GM18502 (cell line): ENCODE measurements at regions not wholly inside any gene's neighbourhood (a gene's known extent, or its start where the extent isn't known, plus 50 kb on each side); places are given as distances from the start of the nearest gene placed in this dataset.
"Not testable (repeated sequence)": the region's sequence is repeated elsewhere in the genome, so short reads cannot be mapped to it uniquely, and the experiment has no call there.

ENCODE experiments used
- ATAC-seq: cut with Tn5 transposase; IDR thresholded peaks from one replicate; pipeline ENCODE4 v1.9.1; 2021; ENCODE audit warnings: mild to moderate bottlenecking; ENCODE audit not compliant: unreplicated experiment, poor library complexity

DNA sequence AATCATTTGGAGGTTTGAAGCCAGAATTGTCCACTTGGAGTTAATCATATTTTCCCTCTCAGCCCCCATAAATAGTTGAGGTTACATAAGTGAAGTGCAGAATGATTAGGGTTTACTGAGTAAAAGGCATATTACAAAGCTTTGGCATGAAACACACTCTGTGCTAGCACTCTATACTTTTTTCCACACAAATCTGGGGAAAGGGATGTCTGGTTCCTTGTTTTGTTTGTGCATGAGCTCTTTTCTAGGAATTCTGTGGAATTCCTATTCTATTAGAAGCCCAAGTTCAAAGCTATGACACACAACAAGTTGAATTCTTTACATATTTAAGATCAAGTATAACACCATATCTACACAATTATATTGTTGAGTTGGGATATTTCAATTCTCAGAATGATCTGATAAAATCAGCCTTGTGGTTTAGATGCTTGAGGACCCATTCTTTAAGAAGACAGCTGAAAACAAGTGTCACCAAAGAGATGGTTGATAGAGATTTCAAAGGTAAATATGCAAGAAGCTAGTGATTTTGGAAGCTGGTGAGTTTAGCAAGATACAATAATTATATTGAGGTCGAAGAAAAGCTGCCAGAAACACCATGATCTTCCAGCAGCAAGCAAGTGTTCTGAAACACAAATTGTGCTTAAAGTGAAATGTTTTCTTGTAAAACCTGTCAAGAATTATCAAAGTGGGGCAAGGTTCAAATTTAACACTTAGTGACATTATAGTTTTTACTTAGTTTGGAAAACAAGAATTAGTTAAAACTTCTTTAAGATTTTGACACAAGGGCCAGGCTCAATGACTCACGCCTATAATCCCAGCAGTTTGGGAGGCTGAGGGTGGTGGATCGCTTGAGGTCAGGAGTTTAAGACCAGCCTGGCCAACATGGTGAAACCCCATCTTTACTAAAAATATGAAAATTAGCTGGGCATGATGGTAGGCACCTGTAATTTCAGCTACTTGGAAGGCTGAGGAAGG is 122.6 kb downstream of the INHBA start:
- no peak for ATAC-seq

DNA sequence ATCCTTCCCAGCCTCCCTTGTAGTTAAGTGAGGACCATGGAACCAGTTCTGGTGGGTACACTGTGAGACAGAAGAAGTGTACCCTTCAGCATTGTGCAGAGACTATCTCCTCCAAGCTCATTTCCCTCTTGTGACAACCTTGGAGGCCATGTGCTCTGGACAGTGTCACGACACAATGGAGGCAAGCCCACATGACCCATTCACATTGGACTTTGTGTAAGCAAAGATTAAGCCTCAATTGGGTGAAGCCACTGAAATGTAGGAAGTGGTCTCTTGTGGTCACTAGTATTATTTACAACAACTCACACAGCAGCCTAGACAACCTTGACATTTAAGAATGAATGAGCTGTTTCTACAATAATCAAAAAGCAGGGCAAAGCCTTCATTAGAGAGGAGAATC is 124.2 kb downstream of the INHBA start:
- no peak for ATAC-seq

DNA sequence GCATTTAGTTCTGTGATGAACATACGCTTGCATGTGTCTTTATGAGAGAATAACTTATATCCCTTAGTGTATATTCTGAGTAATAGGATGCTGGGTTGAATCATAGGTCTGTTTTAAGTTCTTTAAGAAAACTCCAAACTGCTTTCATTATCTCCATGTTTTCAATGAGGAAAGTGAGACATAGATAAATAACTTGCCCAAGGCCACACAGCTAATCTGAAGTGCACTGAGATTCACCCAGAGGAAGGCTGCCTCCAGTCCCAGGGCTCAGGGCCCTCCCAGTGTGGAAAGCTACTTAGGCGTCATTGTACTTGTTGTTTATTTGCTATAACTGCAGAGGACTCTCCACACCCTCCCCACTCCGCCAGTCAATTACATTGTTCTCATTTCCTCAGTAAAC is 126.7 kb downstream of the INHBA start:
- ATAC-seq: no peak

DNA sequence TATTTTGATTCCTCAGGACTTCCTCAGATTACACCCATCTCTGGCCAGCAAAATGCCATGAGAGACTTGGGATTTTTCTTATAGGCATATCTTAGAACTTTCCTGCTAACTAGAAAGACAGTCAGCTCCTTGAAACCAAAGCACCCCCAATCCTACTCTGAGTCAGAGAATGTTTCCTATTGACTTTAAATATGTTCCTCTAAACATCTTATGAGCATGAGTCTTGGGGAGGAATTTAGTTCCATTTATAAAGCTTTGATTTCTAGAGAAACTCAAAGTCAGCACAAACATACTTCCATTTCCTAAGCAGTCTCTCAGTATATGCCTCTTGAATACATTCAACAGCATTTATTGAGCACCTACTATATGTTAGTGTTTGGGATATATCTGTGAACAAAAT is 128.5 kb downstream of the INHBA start:
- ATAC-seq: no peak

DNA sequence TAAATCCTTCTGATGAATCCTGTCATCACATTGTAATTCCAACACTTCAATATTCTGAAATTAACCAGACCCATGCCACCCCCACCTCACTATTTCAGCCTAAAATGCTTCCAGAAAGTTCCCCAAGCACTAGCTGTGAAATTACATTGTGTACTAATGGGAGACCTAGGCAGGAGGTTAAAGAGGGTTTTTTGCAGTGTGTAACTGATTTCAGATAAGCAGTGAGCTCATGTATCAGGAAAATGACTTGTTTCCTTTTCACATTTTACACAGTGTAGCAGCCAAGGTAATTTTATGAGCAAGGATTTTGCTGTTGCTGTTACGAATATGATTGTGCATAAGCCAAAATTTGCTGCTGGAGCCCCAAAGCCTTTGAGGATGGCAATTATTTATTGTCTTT is 129.0 kb downstream of the INHBA start:
- no peak for ATAC-seq

DNA sequence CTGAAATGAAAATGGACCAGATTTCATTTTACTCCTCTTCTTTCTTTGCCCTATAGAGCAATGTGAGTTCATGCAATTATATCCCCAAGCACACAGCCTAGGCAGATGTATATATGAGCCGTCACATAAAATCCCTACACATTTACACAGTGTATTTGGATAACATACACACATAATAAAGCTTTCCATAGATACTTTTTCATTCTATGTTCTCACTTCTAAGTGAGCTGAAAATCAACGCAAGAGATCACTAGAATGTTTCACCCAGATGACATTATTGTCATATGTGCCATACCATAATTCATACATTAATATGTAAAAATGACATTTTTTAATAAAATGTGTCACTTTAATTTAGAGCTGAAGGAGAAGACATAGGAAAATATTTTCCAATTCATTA is 129.4 kb downstream of the INHBA start:
- ATAC-seq: no peak

DNA sequence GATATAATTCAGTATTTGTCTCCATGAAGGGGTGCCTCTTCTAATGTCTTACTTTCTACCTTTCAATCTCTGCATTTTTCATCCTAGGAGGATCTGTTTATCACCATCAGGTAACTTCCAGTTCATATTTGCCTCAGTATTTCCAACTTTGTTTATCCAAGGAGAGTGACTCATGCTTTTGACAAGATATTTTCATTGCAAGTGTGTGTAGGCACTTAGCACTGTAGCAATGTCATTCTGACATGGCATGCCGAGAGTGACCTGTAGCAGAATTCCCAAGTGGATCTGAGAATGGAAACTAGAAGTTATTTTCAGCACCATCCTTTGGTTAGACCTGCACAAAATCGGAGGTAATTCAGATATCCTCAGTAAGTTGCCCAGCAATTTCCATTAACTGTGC is 129.9 kb downstream of the INHBA start:
- ATAC-seq: no peak

DNA sequence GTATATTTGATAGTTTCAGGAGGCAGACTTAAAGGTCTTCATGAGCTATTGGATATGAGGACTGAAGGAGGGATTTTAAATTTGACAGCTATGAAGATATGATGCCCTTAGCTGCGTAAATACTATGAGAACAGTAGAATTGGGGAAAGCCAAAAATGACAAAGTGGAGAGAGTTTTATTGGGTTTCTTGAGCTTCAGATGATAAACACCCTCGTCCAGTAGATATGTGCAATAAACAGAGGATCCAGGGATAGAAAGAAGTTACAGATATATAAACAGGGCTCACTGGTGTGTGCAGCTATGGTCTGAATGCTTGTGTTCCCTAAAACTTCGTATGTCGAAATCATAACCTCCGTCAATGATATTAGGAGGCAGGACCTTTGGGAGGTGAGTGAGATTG is 131.3 kb downstream of the INHBA start:
- no peak for ATAC-seq

DNA sequence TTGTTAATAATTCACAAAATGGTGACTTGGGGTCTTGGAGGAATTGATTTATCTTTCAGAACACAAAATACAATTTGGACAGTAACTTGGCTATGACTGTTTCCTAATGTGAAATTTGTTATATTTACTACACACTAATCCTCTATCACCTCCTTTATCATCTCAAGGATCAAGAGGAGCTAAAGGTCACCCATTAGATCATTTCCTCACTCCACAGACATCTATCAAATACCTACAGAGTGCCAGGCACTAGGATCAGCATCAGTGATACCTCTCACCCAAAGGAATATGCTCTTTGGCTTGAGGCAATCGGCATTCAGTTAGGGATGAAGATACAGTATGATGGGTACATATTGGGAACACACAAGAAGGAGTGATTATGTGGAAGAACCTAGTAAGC is 132.1 kb downstream of the INHBA start:
- ATAC-seq: no peak

DNA sequence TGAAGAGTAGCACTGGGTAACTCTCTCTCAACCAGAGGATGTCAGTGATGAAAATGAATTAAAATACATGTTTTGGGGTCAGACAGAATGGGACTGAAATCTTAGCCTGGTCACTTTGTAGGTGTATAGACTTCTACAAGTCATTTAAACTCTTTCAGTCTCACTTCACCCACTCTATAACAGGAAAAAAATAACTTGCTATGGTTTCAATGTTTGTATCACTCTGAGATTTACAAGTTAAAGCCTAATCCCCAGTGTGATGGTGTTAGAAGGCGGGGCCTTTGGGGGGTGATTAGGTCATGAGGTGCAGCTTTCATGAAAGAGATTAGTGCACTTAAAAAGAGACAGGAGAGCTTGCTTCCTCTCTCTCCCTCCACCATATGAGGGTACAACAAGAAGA is 134.8 kb downstream of the INHBA start:
- ATAC-seq: no peak

DNA sequence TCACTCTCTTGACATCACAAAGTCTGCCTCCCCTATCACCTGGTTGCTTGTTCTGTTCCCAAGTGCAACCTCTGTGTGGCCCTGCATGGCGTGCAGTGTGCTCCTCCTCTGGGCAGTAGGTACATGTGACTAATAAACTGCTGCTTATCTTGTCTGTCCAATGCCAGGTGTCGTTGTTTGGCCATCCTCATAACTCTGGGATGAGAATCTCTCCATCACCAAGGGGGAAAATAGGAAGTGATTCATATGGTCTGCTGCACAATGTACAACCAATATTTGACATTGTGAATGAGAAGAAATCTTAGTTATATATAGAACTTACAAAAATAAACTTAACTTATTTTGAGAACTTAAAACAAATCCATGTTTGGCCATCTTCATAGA is 135.2 kb downstream of the INHBA start:
- no peak for ATAC-seq

DNA sequence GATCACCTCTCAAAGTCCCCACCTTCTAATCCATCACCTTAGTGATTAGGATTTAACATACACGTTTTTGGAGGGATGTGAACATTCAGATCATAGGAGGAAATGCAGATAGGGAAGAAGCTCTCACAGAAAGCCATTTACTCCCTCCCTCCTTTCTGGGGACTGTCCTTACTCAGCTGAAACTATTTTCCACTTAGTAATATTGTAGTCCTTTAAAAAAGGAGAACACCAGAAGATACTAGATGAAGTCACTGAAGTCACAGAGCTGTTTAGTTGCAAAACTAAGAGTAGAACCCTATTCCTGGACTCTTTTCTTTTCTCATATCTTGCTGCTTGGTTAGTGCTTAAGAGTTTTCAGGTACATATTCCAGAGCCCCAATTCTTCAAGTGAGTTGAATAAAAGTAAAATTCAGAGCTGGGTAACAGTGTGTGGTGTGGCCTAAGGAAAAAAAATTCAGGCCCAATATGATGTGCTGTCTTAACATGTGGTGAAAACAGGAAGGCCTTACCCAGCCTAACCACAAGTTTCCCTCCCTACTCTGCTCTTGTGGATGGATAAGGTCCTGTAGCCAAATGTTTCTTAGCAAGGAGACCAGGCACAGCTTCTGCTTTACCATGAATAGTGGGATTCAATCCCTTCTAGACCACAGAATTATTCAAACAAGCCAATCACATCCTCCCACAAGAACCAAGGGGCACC is 135.7 kb downstream of the INHBA start:
- ATAC-seq: no peak

DNA sequence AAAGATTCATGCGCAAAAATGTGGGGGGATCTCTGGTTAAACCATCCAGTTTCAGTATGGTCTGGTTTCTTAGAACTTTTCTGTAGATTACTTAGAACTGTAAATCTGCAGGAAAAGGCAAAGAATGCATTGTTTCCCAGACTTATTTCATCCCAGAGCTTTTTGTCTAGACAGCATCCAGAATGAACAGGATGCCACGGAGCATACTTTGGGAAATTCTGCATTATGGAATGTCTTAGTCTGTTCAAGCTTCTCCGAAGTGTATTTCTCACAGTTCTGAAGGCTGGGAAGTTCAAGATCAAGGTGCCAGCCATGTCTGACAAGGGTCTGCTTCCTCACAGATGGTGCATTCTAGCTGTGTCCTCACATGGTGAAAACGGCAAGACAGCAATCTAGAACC is 136.3 kb downstream of the INHBA start:
- ATAC-seq: no peak

DNA sequence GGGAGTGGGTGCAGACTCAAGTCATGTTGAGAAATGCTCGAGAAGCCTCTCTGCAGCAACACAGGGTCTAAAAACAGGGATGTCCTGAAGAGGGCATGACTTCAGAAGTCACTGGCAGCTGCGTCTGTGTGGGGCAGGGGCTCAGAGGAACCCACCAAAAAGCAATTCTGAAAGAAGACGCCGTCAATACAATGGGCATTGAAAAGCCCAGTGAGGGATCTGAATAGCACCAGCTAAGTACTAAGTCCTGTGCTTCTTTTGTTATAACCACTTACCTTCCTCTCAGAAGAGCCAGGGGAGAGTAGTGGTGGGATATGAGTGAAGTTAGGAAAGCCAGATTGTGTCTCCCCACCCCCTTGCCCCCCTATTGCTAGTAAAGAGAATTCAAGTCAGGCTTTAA is 137.2 kb downstream of the INHBA start:
- ATAC-seq: no peak

DNA sequence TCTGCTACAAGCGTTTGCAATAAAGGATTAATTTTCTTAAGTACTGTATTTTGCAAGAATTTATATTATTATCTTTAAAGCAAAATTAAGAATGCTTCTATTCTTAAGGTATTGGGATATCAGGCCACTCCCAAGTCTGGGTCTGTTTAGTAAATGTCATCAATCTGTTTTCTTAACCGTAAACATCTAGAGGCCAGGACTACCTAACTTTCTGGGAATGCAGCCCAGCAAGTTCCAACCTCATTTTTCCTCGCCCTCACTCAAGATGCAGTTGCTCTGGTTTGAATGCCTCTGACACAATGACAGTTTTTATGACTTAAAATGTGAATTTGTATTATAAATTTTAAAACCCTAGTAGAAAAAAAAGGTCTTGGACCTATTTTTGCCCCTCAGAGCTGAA is 143.5 kb downstream of the INHBA start:
- ATAC-seq: no peak

DNA sequence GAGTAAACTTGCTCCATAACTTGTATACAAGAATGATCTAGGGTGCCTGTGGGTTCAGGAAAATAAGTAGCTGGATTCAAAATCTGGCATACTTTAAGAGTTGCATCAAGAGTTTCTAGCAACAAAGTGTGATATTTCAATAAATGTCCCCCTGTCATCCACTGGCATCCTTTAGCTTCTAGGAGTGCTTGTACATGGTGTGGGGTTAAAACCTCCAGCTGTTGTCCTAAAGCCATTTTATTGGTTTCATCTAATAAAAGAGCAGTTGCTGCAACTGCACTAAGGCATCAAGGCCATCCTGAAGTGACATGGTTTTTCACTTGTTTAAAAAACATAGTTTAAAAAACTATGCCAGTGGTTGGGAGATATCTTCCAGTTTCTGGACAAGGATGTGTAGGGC is 148.4 kb downstream of the INHBA start:
- no peak for ATAC-seq

DNA sequence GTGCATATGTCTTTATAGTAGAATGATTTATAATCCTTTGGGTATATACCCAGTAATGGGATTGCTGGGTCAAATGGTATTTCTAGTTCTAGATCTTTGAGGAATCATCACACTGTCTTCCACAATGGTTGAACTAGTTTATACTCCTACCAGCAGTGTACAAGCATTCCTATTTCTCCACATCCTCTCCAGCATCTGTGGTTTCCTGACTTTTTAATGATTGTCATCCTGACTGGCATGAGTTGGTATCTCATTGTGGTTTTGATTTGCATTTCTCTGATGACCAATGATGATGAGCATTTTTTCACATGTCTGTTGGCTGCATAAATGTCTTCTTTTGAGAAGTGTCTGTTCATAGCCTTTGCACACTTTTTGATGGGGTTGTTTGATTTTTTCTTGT is 152.8 kb downstream of the INHBA start:
- not testable (repeated sequence) for ATAC-seq

DNA sequence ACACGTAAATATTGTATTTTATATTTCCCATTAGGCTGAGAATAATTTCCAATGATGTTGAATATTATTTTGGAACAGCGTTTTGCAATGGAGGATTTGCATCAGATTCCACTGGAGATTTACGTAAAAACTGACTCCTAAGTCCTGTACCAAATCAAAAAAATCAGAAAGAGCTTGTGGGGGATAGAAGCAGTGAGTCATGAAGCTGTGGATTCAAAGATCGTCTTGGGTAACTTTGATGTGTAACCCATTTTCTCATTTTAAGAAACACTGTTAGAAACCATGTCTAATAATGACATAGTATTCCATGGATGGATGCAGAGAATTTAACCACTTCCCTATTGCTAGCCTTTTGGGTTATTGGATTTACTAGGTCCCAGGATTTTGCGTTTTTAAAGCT is 158.6 kb downstream of the INHBA start:
- no peak for ATAC-seq

DNA sequence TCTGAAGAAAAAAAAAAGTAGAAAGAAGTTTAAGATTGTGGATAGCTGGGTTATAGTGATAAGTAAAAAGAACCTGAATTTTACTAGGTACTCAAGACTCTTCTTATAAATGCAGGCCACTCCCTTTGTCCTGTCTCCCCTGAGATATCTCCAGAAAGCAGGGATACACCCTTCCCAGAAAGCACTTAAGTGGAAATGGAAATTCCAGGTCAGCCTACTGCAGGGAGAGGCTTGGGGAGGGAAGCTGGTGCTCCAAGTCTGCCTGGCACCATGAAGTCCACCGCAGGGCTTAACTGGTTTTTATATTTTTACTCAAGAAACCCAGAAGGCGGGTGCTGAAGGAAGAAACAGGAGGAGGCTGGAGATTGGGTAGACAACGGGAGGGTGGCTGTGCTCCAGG is 162.3 kb downstream of the INHBA start:
- no peak for ATAC-seq

DNA sequence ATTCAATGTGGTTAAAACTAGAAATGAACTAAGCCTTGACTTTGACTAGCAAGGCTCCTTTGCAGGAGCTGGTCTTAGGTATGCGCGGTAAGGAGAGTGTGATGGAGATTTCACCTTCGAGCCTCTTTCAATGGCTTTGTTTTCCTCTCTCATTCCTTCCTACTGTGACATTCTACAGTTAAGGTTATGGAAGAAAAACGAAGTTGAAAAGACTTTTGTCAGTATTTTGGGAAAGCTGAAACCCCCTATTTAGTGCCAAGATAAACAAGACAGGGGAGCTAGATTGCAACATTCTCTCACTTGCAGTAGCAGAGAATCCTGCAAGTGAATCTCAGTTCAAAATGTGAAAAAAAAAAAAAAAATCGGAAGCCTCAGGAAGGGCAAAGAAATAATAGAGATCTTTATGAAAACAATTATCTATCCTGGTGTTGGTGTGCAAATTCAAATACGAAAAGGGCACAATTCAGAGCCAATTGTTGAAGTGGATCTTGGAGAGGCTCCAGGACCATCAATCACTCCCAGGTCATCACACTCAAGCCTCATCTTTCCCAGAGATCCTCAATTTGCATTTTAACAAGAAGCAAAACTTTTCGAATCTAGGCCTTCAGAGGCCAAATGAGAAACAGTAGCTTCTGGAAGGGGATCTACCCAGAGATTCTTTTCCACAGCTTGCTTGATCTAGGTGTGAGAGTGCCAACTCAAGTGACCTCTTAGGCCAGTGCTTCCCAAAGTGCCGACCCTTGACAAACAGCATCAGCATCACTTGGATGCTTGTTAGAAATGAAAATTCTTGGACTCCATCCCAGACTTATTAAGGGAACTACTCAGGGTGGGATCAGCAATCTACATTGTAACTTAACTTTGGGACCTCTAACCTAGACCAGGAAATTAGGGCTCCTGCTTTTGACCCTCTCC is 163.8 kb downstream of the INHBA start:
- ATAC-seq: no peak
